ENCODE measurements at regions not wholly inside any gene's neighbourhood (a gene's known extent, or its start where the extent isn't known, plus 50 kb on each side); places are given as distances from the start of the nearest gene placed in this dataset.

GRCh38 chr1:67931198-67931597, 97.9 kb upstream of the GNG12 start:
- DNase-seq (ENCODE audit: low read depth), result no peak
- no peak for TF ChIP-seq CTCF (IDR thresholded peaks at IDR 0.05; ENCODE audit: control insufficient read depth, extremely low read depth, insufficient read depth)

GRCh38 chr1:67923074-67923473, 89.8 kb upstream of the GNG12 start:
- TF ChIP-seq CTCF (IDR thresholded peaks at IDR 0.05; ENCODE audit: control insufficient read depth, extremely low read depth, insufficient read depth), result no peak
- no peak overlapping the region for H3K4me3 ChIP-seq (ENCODE audit: low read depth, low read length)
- no peak for DNase-seq (ENCODE audit: low read depth)

More at GRCh38 chr1:67931198-67931597, 97.9 kb upstream of the GNG12 start:
- H3K4me3 ChIP-seq (ENCODE audit: low read depth, low read length), result no peak overlapping the region

- DNase-seq (ENCODE audit: low read depth), result no peak
- no peak overlapping the region for H3K4me3 ChIP-seq (ENCODE audit: low read depth, low read length)
- TF ChIP-seq CTCF (IDR thresholded peaks at IDR 0.05; ENCODE audit: control insufficient read depth, extremely low read depth, insufficient read depth), result no peak
These were observed 88.6 kb upstream of the GNG12 start for GRCh38 chr1:67921725-67922489.

GRCh38 chr1:67919274-67920072, 86.2 kb upstream of the GNG12 start:
- no peak for DNase-seq (ENCODE audit: low read depth)
- H3K4me3 ChIP-seq (ENCODE audit: low read depth, low read length), result no peak overlapping the region
- no peak for TF ChIP-seq CTCF (IDR thresholded peaks at IDR 0.05; ENCODE audit: control insufficient read depth, extremely low read depth, insufficient read depth)

- no peak for DNase-seq (ENCODE audit: low read depth)
- no peak for TF ChIP-seq CTCF (IDR thresholded peaks at IDR 0.05; ENCODE audit: control insufficient read depth, extremely low read depth, insufficient read depth)
- no peak overlapping the region for H3K4me3 ChIP-seq (ENCODE audit: low read depth, low read length)
These were observed 84.8 kb upstream of the GNG12 start for GRCh38 chr1:67918067-67918466.

- H3K4me3 ChIP-seq (ENCODE audit: low read depth, low read length), result no peak overlapping the region
- no peak for DNase-seq (ENCODE audit: low read depth)
- no peak for TF ChIP-seq CTCF (IDR thresholded peaks at IDR 0.05; ENCODE audit: control insufficient read depth, extremely low read depth, insufficient read depth)
These were observed 83.7 kb upstream of the GNG12 start for GRCh38 chr1:67917006-67917405.
